ENCODE measurements at regions not wholly inside any gene's neighbourhood (a gene's known extent, or its start where the extent isn't known, plus 50 kb on each side); places are given as distances from the start of the nearest gene placed in this dataset.

DNA sequence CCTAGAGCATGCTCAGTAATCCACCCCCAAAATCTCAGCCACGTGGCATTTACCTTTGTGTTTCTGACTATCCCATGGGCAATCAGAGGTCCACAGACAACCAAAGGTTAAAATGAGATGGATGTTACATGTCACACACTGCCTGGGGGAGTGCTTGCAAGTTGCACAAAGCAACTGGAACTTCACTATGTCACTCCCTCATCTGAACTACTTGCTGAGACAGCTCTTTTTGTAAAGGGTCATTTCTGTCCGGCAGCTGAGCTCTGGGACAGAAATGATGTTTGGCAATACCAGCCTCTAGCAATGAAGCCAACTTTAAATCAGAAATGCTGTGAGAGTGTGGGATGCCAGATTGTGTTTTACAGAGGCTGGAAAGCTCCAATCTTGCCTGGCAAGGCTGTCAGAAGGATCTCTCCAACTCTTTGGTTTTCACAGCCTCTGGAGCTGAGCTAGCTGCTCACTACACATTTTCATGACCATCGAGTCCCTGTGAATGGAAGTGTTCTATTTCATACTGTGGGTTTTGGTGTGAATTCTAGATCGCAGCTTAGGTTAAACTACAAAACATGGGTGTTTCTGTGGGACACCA is 66.3 kb upstream of the TMEM215 start:
- Histone ChIP-seq H3K9me2 (ENCODE audit: insufficient read depth) (no peaks in the 10 kb centered on the region), H3K36me3 (ENCODE audit: control insufficient read depth in 1 of 2, insufficient read depth in 2 of 2, low read length in 2 of 2) (no peaks in the 10 kb centered on the region), H3K27ac (ENCODE audit: low read depth, low read length) (no peak overlapping the region), H3K4me3 (replicated peaks in 1 of 2; ENCODE audit: low read depth in 1 of 2, low read length in 2 of 2) (no peak overlapping the region), H3K4me2 (ENCODE audit: low read length) (no peak overlapping the region), H3K4me1 (ENCODE audit: control insufficient read depth in 1 of 2, insufficient read depth in 2 of 2, low read length in 2 of 2) (no peaks in the 10 kb centered on the region), H3K27me3 (ENCODE audit: insufficient read depth, low read length) (peaks cover 38% of the 10 kb centered on the region), H2AFZ (ENCODE audit: low read depth, low read length, poor library complexity, severe bottlenecking) (no peak overlapping the region), H3K79me2 (ENCODE audit: insufficient read depth, low read length) (no peaks in the 10 kb centered on the region), H4K20me1 (ENCODE audit: insufficient read depth) (no peaks in the 10 kb centered on the region), H3K9ac (ENCODE audit: low read length) (no peak overlapping the region), H3K9me3 (ENCODE audit: control insufficient read depth in 1 of 2, insufficient read depth in 1 of 2, low read depth in 1 of 2, low read length in 2 of 2) (no peaks in the 10 kb centered on the region)
- ChIA-PET POLR2A (no interaction called here), RAD21 (ENCODE audit: low non-redundant PET in 1 of 2, low total read pairs in 2 of 2, uncharacterized antibody in 2 of 2, unreplicated experiment in 2 of 2) (no interaction called here), CTCF (no interaction called here)
- no peak for ATAC-seq
- DNase-seq (ENCODE audit: low read depth, low spot score) = no peak
- intact Hi-C loops (cut with micrococcal nuclease) = no loop called here
- TF ChIP-seq ZFX (IDR thresholded peaks at IDR 0.05) (no peak), MAX (IDR thresholded peaks at IDR 0.05) (no peak), FOSL1 (IDR thresholded peaks at IDR 0.05; ENCODE audit: low read depth) (no peak), CTCF (IDR thresholded peaks at IDR 0.05 in 2 of 3, conservative IDR thresholded peaks at IDR 0.05 in 1 of 3; ENCODE audit: borderline replicate concordance in 1 of 3, insufficient read depth in 1 of 3, low read depth in 2 of 3, low read length in 2 of 3) (no peak), POLR2A (IDR thresholded peaks at IDR 0.05; ENCODE audit: borderline replicate concordance, extremely low read depth, insufficient read depth, insufficient read length) (no peak), CBX3 (IDR thresholded peaks at IDR 0.05; ENCODE audit: low read depth) (no peak), ZNF274 (IDR thresholded peaks at IDR 0.05; ENCODE audit: low read depth, low read length) (no peak), SRF (IDR thresholded peaks at IDR 0.05; ENCODE audit: low read depth) (no peak), JUND (IDR thresholded peaks at IDR 0.05) (no peak), EGR1 (IDR thresholded peaks at IDR 0.05; ENCODE audit: low read depth) (no peak), CEBPB (IDR thresholded peaks at IDR 0.05; ENCODE audit: low read depth) (no peak), EZH2phosphoT487 (IDR thresholded peaks at IDR 0.05; ENCODE audit: borderline replicate concordance) (no peak), POLR2AphosphoS5 (IDR thresholded peaks at IDR 0.05; ENCODE audit: low read depth, low read length) (no peak), TCF7L2 (IDR thresholded peaks at IDR 0.05; ENCODE audit: borderline replicate concordance, extremely low read depth, insufficient read depth, insufficient read length) (no peak), YY1 (IDR thresholded peaks at IDR 0.05; ENCODE audit: extremely low read depth, insufficient replicate concordance, low read depth, low read length) (no peak)
- TF ChIP-seq, protein P1, sequence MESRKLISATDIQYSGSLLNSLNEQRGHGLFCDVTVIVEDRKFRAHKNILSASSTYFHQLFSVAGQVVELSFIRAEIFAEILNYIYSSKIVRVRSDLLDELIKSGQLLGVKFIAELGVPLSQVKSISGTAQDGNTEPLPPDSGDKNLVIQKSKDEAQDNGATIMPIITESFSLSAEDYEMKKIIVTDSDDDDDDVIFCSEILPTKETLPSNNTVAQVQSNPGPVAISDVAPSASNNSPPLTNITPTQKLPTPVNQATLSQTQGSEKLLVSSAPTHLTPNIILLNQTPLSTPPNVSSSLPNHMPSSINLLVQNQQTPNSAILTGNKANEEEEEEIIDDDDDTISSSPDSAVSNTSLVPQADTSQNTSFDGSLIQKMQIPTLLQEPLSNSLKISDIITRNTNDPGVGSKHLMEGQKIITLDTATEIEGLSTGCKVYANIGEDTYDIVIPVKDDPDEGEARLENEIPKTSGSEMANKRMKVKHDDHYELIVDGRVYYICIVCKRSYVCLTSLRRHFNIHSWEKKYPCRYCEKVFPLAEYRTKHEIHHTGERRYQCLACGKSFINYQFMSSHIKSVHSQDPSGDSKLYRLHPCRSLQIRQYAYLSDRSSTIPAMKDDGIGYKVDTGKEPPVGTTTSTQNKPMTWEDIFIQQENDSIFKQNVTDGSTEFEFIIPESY (IDR thresholded peaks at IDR 0.05; ENCODE audit: extremely low read depth, insufficient replicate concordance, low read length) = no peak
- BruUV-seq (replicated peaks) = no TSS peak
